ENCODE measurements at regions not wholly inside any gene's neighbourhood (a gene's known extent, or its start where the extent isn't known, plus 50 kb on each side); places are given as distances from the start of the nearest gene placed in this dataset.
A peak's percentile ranks its signal among the peaks of the same experiment; 100 is the strongest.

DNA sequence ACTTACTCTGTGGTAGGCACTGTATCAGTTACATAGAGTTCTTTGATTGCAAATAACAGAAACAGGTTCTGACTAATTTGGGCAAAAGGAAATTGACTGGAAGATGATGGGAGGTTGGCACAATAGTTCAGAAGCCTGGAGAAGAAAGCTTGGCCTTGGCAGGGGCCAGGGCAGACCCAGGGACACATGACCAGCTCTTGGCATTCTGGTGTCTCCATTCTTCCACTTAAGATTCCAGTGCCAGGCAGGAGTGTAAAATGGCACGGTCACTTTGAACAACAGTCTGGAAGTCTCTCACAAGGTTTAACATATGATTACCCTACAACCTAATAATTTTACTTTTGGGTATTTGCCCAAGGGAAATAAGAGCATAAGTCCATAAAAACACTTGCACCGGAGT is 175.9 kb downstream of the BCOR start:
- no peak overlapping the region for H3K4me3 ChIP-seq (replicated peaks in 1 of 3)
- no peak overlapping the region for H3K27ac ChIP-seq
- peak; percentile 40 to 54 for DNase-seq
- 57 to 78% methylated on average over 2 of the region's 2 CpGs for WGBS, 2 donors
- H3K27me3 ChIP-seq, result no peaks in the 10 kb centered on the region
- H3K36me3 ChIP-seq, result no peaks in the 10 kb centered on the region
- intact Hi-C loops (cut with DNase I), result no loop called here
- H3K4me1 ChIP-seq, result no peaks in the 10 kb centered on the region
- H3K9me3 ChIP-seq, result no peaks in the 10 kb centered on the region
- TF ChIP-seq, protein P1, sequence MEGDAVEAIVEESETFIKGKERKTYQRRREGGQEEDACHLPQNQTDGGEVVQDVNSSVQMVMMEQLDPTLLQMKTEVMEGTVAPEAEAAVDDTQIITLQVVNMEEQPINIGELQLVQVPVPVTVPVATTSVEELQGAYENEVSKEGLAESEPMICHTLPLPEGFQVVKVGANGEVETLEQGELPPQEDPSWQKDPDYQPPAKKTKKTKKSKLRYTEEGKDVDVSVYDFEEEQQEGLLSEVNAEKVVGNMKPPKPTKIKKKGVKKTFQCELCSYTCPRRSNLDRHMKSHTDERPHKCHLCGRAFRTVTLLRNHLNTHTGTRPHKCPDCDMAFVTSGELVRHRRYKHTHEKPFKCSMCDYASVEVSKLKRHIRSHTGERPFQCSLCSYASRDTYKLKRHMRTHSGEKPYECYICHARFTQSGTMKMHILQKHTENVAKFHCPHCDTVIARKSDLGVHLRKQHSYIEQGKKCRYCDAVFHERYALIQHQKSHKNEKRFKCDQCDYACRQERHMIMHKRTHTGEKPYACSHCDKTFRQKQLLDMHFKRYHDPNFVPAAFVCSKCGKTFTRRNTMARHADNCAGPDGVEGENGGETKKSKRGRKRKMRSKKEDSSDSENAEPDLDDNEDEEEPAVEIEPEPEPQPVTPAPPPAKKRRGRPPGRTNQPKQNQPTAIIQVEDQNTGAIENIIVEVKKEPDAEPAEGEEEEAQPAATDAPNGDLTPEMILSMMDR (IDR thresholded peaks at IDR 0.05), result no peak
- no peak for TF ChIP-seq POLR2A (IDR thresholded peaks at IDR 0.05)

DNA sequence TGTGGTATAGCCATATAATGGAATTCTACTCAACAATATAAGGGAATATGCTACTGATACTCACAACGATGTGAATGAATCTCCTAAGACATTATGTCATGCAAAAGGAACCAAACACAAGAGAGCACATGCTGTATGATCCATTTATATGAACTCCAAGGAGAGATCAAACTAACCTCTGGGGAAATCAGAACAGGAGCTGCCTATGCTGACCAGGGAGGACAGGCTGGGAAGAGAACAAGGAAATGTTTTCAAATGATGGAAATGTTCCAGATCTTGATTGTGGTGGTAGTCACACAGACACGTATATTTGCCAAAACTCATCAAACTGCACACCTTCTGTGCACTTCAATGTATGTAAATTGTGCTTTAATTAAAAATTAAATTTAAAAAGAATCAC is 175.3 kb downstream of the BCOR start:
- intact Hi-C loops (cut with DNase I), result no loop called here
- 79% methylated on average over 2 of the region's 2 CpGs for WGBS, 2 donors

DNA sequence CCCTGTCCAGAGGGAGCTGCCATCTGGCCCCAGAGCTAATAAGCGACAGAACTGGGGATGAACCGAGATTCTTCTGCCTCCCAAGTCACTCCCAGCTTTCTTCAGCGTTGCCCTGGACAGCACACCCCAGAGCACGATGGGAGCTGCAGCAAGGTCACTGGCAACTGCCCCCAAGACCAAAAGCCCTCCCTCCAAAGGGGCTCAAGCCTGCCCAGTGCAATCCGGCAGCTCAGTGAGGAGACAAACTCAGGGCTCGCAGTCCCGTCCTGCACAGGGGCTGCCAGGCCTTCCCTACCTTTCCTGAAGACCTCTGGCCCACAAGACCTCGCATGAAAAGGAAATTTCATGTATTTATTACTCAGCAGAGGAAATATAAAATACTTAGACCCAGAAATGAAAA is 174.8 kb downstream of the BCOR start:
- Histone ChIP-seq H3K4me1 (no peaks in the 10 kb centered on the region), H3K4me3 (replicated peaks in 1 of 3) (no peak overlapping the region), H3K27ac (no peak overlapping the region), H3K36me3 (no peaks in the 10 kb centered on the region), H3K9me3 (no peaks in the 10 kb centered on the region), H3K27me3 (no peaks in the 10 kb centered on the region)
- no peak for TF ChIP-seq POLR2A (IDR thresholded peaks at IDR 0.05)
- TF ChIP-seq, protein P1 (IDR thresholded peaks at IDR 0.05), result no peak
- intact Hi-C loops (cut with DNase I), result no loop called here
- WGBS, 2 donors, result 82 to 100% methylated on average over 2 to 6 of the region's 8 CpGs
- DNase-seq, result no peak

More for the DNA sequence above, 175.3 kb downstream of the BCOR start:
- no peaks in the 10 kb centered on the region for H3K27me3 ChIP-seq
- no peak overlapping the region for H3K4me3 ChIP-seq (replicated peaks in 1 of 3)
- no peak overlapping the region for H3K27ac ChIP-seq
- no peaks in the 10 kb centered on the region for H3K36me3 ChIP-seq
- H3K9me3 ChIP-seq, result no peaks in the 10 kb centered on the region
- DNase-seq, result no peak
- H3K4me1 ChIP-seq, result no peaks in the 10 kb centered on the region
- TF ChIP-seq POLR2A (IDR thresholded peaks at IDR 0.05), result no peak
- TF ChIP-seq, protein P1 (IDR thresholded peaks at IDR 0.05), result no peak

DNA sequence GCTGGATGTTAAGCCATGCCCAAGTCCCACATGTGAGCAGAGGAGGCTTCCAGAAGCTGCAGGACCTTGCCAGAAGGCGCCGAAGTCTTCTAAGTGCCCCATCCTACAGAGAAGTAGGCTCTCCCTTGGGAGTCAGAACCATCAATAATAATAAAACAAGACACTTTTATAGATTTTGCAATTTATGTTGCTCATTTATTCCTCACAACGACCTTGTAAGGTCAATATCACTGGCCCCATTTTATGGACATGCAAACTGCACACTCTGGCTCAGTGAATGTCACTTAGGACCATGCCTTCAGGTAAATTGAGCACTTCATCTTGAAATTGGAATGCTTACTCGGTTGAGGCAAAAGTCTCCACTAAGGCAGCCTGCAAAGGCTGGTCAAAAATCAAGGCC is 170.4 kb downstream of the BCOR start:
- TF ChIP-seq, protein P1 (IDR thresholded peaks at IDR 0.05), result no peak
- TF ChIP-seq POLR2A (IDR thresholded peaks at IDR 0.05), result no peak
- intact Hi-C loops (cut with DNase I), result no loop called here
- Histone ChIP-seq H3K9me3 (no peaks in the 10 kb centered on the region), H3K27me3 (no peaks in the 10 kb centered on the region), H3K4me3 (replicated peaks in 1 of 3) (no peak overlapping the region), H3K27ac (no peak overlapping the region), H3K4me1 (no peaks in the 10 kb centered on the region), H3K36me3 (no peaks in the 10 kb centered on the region)
- no peak for DNase-seq
- WGBS, 2 donors, result 71 to 72% methylated on average over 4 of the region's 4 CpGs

DNA sequence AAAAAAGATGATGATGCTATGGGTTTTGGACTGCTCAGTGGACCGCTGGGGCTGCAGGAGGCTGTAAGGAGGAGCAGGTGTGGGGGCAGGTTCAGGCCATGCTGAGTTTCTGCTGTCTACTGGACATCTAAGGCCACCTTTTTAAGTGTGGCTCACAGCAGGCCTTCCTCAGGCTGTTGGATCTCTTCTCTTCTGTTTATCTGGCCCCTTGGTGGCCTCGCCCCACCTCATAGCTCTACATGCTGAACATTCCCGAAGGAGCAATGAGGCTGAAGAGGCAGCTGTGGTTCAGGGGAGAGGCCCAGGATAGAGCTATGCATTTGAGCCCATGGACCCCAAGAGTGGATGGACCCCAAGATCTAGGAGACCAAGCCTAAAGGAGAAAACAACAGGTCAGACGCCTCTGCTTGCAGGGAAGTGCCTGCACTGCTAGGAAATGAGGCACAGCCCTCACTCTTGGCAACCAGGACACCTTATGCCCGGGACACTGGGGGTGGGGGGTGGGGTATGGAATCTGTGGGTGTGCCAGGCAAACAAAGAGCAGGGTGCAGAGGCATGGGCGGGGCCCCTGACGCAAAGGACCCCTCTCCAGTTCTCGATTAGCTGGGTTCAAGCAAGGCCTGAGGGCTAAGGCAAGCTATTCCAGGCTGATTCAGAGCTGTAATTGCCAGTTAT is 168.9 kb downstream of the BCOR start:
- H3K27me3 ChIP-seq, result no peaks in the 10 kb centered on the region
- no peak overlapping the region for H3K27ac ChIP-seq
- TF ChIP-seq, protein P1 (IDR thresholded peaks at IDR 0.05), result no peak
- TF ChIP-seq POLR2A (IDR thresholded peaks at IDR 0.05), result no peak
- WGBS, 2 donors, result 86% methylated on average over 4 of the region's 8 CpGs
- no peak overlapping the region for H3K4me3 ChIP-seq (replicated peaks in 1 of 3)
- no peaks in the 10 kb centered on the region for H3K36me3 ChIP-seq
- intact Hi-C loops (cut with DNase I), result no loop called here
- no peak for DNase-seq
- H3K9me3 ChIP-seq, result no peaks in the 10 kb centered on the region
- H3K4me1 ChIP-seq, result no peaks in the 10 kb centered on the region

Data from thyroid gland (tissue), 4 donors.